T-helper 1 cell treated with Interleukin-12 subunit alpha and Interleukin-12 subunit beta and Interleukin-4 antibody, amounts not matched to agents 30 ng/mL and 1 ng/mL, for 36 hours (primary cell): ENCODE measurements at regions not wholly inside any gene's neighbourhood (a gene's known extent, or its start where the extent isn't known, plus 50 kb on each side); places are given as distances from the start of the nearest gene placed in this dataset.
"Not testable (repeated sequence)": the region's sequence is repeated elsewhere in the genome, so short reads cannot be mapped to it uniquely, and the experiment has no call there.

Experiments used
- intact Hi-C: fragments of 100-400 bp; cut with micrococcal nuclease; formaldehyde crosslinking; loops from one replicate; pipeline ENCODE4 v1.15.1; 2024

- intact Hi-C loops, result loop anchor here (1.0 kb wide), 1 partner anchor 909 kb away; no protein-coding TSS in a partner anchor
These were observed 175.1 kb upstream of the ATP11B start for GRCh38 chr3:182618085-182618732.

DNA sequence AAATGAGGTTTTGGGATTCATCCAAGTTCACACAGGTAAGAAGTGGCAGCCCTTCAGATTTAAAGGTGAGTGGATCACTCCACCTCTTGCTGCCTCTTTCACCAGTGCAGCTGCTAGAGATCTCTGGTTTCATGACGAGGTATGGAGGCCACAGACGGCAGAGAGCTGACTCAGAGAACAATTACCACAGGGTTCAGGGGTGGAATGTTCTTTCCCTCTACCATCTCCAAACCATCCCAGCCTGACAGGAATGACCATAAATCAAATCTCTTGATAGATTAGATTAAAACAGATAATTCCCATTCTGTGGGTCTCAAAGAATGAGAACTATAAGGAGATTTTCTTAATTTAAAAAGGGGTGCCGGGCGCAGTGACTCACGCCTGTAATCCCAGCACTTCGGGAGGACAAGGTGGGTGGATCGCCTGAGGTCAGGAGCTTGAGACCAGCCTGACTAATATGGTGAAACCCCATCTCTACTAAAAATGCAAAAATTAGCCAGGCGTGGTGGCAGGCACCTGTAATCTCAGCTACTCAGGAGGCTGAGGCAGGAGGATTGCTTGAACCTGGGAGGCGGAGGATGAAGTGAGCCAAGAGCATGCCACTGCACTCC is 174.2 kb upstream of the ATP11B start:
- intact Hi-C loops, result loop anchor here (1.0 kb wide), 1 partner anchor 910 kb away; no protein-coding TSS in a partner anchor

DNA sequence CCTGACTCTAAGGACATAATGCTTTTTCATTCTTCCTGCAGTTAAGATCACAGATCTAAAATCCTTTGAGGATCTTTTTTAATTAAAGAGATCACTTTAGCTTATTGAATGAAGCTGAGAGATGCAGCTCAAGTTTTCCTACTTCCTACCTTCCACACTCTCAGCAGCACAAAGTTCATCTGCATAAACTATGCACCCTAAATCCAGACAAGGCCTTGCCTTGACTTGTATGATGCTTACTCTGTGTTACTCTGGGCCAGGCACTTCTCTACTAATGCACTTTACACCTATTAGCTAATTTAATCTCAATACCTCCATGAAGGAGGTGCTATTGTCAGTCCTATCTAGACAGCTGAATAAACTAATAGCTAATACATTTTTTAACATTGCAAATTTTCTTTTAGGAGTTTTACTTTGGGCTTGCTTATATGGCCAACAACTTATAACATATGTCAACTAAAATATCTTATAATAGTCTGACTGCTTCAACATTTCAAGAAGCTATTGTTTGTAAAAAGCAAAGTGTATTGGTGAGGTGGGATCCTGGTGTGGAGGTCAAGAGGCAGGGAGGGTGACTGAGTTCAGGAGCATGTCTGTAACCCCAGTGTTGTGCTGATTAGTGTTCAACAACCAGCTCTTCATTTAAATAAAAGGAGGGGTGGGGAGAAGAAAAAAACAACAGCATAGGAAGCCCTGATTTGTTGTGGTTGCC is 172.4 kb upstream of the ATP11B start:
- intact Hi-C loops, result no loop called here

DNA sequence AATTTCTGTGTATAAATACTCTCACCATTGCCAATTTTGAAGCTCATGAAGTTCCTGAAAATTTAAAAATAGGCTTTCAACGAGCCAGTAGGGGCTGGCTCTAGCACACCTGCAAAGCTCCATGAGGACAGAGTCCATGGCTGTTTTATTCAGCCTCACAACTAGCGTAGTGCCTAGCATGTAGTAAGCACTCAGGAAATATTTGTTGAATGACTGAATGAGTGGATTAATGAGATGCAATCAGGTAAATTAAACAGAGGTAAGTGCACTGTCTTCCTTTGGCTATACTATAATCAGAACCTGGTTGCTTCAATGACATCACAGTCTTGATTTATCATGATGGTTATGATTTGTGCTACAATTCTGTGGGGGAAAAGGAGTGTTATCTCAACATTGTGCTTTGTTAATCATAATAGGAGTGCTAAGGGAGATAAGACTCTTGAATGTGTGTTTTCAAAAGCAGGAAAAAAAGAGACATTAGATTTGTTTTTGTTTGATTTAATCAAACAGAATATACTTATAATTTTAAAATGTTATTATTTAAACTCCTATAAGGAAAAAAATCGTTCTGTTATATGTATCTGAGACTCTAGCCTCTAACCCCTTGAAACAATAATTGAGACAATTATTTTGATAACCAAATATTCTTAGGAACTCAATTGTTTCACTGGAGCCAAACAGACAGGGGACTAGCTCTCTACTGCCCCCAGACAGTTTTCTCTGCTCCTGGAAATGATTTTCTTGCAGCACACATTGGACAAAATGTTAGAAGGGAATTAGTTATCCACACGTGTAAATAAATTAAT is 171.7 kb upstream of the ATP11B start:
- intact Hi-C loops, result no loop called here

- intact Hi-C loops, result no loop called here
These were observed 171.1 kb upstream of the ATP11B start for GRCh38 chr3:182622241-182622545.

DNA sequence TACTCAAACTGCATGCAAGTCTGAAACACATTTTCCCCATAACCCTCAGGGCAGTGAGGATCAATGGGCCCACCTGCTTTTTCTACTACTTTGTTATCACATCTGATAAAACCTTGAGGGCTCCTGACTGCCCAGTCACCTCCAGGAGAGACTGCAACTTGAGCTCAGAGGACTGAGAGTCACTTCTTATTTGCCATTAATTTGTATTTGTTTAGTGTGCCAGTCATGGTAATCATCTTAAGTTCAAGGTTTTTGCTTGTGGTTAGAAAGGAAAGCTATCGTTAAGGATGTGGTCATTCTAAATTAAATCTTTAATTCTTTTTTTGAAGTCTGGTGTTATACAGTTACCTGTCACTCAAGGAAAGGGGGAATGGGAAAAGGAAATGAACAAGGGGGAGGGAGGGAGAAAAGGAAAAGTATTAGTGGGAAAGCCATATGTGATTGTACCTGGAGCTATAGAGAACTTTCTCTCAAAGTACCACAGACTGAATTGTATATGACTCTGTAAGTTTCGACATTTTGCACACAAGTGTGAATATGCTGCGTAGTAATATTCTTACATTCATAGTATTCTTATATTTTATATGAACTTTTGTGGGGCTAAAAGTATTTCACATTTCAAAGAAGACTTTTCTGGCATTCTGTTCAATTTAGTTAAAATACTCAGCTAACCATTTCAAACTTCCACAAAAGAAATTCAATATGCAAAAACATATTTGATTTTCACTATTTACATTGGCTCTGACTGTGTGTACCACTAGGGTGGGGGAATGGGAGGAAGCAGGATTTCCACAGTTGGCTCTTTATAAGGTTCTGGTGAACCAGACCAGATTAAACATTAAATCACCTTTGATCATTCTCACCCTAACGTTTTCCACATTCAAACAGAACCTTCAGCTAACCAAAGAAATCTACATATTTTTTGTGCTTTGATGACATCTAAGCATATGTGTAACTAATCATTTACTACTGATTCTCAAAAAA is 166.5 kb upstream of the ATP11B start:
- intact Hi-C loops, result no loop called here

DNA sequence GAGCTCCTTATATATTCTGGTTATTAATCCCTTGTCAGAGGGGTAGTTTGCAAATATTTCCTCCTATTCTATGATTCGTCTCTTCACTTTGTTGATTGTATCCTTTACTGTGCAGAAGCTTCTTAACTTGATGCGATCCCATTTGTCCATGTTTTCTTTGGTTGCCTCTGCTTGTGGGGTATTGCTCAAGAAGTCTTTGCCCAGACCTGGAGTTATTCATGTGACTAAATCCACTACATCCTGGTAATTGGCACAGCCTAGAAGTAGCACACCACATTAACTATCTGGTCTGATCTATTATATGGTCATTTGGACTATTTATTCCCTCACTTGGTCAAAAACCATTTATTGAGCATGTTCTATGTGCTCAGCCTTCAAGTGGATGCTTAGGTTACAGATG is 164.8 kb upstream of the ATP11B start:
- intact Hi-C loops, result no loop called here

GRCh38 chr3:182629521-182629920 is 163.8 kb upstream of the ATP11B start:
- intact Hi-C loops, result no loop called here

- intact Hi-C loops, result no loop called here
These were observed 161.9 kb upstream of the ATP11B start for GRCh38 chr3:182631183-182632076.

- intact Hi-C loops, result no loop called here
These were observed 161.3 kb upstream of the ATP11B start for GRCh38 chr3:182632077-182632393.

- intact Hi-C loops, result no loop called here
These were observed 160.1 kb upstream of the ATP11B start for GRCh38 chr3:182633186-182633585.

DNA sequence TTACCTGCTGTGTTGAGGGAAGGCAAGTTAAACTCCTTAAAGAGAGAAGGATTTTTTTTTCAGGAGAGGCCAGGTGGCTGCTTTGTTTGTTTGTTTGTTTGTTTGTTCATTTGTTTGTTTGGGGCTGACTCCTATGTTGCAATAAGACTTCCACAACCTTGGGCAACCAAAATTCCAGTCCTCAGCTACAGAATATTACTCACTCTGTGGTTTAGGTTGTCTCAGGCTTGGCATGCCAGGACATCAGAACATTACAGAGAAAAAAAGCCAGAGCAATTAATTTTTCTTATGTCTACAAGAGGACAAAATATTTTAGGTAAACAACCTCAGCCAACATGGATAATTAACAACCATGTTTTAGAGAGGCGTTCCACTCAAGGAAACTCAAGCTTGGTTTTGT is 156.7 kb upstream of the ATP11B start:
- intact Hi-C loops, result no loop called here

GRCh38 chr3:182637350-182638110 is 155.8 kb upstream of the ATP11B start:
- intact Hi-C loops, result no loop called here

- intact Hi-C loops, result no loop called here
These were observed 149.3 kb upstream of the ATP11B start for GRCh38 chr3:182644013-182644412.

DNA sequence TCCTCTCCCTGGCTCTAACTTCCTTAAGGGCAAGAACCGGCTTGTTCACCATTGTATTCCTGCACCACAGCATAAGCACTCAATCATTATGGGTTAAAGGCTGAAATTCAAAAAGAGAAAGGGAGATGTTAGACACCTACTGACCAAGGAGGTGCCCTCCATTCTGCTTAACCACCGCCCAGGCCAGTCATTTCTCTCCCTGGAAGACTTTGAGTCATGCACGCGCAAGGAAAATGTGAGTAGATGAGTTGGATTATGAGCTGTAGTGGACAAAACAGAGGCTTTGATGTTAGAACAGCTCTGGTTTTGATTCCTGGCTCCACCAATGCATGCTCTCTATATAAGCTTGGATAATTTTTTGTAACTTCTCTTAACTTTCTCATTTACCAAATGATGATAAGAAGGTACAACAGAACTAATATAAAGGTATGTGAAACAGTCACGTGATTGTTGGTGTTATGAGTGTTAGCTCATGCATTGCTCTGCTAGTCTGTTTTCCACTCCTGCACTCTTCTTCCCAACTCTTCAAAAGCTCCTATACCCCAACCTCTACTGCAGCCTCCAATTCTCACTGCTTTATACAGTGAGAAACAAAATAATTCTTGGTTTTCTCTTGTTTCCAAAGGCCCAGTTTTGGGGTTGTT is 148.4 kb upstream of the ATP11B start:
- intact Hi-C loops, result no loop called here

DNA sequence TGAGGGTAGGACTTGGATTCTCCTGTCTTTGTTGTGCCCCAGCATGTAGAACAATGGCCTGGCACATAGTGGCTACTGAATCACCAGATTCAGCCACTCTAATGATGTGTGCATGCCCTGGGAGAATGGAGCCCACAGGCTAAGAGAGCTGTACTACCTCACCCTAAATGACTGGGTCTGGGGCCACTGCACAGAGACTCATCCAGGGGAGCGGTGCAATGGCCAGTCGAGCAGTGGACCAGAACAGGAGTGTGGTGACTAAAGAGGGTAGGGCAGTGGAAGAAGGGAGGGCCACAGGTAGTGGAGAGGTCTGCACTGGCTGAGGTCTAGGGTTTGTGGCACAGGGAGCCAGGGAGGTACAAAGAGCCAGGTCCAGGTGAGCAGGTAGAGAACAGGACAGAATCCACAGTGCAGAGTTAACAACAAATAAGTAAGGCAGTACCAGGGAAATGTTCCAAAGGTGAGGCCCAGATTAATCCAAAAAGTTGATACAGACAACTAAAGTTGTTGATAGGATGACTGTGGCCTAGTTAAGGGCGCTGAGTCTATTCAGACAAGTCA is 142.7 kb upstream of the ATP11B start:
- intact Hi-C loops, result no loop called here

DNA sequence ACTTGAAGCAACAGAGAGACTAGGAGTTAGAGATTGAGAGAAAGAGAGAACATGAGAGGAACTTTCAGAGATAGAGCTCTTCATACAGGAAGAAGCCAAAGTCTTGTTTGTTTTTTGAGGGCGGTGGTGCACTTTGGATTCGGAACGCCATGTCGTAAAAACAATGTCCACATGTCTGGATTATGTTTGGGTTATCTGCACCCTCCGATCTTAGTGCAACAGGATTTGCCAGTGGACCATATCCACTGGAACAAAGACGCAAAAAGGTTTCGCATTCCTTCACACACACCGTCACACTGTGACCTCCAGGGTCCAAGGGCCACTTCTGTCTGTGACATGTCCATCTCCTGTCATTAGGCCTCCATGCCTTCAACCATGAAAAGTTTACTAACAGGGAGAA is 141.8 kb upstream of the ATP11B start:
- intact Hi-C loops, result no loop called here

- intact Hi-C loops, result not testable (repeated sequence)
These were observed 140.2 kb upstream of the ATP11B start for GRCh38 chr3:182653065-182653464.
